Iris pigment epithelial cell (primary cell): ENCODE measurements at regions not wholly inside any gene's neighbourhood (a gene's known extent, or its start where the extent isn't known, plus 50 kb on each side); places are given as distances from the start of the nearest gene placed in this dataset.

Experiments
- DNase-seq: peaks from one replicate; pipeline ENCODE4 v3.0.0-alpha.2; 2011; ENCODE audit warnings: low read depth

- peak; percentile 21 for DNase-seq
Observed at GRCh38 chr4:89422441-89422990, 114.9 kb upstream of the GPRIN3 start.

DNA sequence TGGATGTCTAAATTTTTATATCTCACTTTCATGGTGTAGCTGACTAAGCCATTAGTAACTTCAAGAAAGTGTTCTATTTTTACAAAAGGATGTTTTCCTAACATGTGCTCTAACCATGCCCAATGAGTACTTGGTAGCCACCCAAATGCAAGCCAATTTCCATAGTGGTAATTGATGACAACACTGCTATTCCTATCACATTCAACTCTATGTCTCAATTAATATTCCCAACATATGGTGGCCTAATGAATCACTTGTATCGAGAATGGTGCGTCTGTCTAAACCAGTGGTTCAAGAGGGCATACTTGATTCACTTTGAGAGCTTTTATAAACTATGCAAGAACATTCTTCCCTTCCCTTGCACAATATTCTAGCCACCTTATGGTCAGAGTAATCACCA lies 112.9 kb upstream of the GPRIN3 start:
- peak; percentile 48 for DNase-seq

DNA sequence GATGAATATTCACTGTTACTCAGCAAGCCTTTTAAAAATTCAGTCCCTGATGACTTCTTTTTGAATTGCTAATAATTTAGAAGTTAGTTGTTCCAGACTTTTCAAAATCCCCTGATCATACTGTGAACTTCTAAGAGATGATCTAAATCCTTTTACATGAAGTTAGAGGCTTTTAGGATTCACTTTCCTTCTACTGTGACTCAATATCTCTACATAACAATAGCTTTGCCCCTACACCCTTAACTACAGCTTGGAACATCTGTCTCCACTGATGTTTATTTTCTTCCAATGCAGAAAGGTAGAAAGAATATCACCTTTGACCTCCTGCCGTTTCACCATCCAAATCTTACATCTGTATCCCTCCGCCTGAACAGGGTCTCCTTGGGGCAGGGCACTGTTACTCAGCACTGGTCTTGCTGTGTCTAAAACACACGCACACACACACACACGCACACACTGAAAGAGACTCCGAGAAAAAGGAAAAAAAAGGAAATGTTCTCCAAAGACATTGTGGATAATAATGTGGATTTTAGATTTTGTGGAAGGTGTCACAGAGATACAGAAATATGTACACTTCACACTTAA lies 111.6 kb upstream of the GPRIN3 start:
- no peak for DNase-seq

DNA sequence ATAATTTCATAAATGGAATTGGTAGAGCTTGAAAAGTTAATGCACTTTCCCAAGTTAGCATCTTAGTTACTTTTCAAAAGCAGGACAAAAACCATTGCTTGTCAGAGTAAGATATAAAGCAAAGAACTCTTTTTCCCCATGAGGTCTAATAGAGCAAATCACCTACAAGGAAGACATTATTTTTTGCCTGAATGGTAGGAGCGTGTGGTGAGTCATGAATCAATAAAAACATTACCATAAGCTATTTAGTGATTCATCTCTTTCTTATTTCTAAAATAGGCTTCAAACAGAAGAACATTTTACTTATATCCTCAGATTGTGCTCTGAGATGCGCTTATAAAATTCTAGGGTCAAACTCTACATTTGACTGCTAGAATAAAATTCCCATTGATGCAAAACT lies 109.4 kb upstream of the GPRIN3 start:
- no peak for DNase-seq

- no peak for DNase-seq
Observed at GRCh38 chr4:89413518-89413917, 105.9 kb upstream of the GPRIN3 start.

DNA sequence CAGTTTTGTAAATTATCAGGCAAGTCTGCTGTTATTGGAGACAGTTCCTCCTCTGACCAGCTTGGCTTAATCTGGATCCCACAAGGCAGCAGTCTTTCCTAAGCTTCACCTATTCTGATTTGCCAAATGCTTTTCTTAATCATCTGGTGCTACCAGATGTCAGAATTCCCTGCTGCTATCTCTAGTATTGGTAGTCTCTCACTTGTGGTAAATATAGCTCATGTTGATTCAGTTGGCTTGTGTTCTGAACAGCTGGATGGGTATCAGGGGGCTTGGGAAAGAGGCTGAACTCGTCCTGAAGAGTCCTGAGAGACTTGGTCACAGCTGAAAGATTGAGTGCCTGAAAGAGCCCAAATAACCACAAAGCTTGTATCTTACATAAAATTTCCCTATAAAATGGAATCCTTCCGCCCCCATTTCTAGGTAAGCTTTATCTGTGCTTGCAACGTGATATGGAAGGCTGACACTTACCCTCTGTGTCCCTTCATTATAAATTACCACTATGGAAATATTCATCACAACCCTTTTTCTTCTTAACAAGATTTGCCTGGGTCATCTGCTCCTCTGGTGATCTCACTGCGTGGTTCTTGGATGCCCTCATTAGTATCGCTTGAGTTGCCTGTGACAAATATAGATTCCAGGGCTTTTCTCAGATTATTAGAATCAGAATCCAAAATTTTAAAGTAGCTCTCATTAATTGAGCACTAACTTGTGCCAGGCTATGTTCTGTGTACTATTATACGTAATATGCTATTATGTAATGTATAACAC lies 104.1 kb upstream of the GPRIN3 start:
- DNase-seq = no peak

GRCh38 chr4:89410687-89411086 lies 103.1 kb upstream of the GPRIN3 start:
- DNase-seq = peak; percentile 53

DNA sequence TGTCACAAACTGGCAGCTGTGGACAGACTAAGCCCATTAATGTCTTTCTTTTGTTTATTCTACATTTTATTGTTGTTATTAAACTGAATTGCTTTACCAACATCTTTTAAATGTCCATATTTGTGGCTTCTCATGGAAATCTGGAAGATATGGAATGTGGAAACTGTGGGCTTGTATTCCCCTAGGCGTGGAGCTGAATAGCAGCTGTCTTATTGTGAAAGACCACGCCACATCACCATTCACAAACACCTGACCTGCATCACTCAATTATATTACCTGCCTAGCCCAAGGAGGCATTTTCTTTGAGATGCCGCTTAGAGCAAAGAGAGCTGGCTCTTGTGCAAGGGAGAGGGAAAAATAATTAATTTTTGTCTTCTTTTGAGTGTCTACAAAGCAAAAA lies 96.9 kb upstream of the GPRIN3 start:
- no peak for DNase-seq

GRCh38 chr4:89403826-89404225 lies 96.2 kb upstream of the GPRIN3 start:
- no peak for DNase-seq

DNA sequence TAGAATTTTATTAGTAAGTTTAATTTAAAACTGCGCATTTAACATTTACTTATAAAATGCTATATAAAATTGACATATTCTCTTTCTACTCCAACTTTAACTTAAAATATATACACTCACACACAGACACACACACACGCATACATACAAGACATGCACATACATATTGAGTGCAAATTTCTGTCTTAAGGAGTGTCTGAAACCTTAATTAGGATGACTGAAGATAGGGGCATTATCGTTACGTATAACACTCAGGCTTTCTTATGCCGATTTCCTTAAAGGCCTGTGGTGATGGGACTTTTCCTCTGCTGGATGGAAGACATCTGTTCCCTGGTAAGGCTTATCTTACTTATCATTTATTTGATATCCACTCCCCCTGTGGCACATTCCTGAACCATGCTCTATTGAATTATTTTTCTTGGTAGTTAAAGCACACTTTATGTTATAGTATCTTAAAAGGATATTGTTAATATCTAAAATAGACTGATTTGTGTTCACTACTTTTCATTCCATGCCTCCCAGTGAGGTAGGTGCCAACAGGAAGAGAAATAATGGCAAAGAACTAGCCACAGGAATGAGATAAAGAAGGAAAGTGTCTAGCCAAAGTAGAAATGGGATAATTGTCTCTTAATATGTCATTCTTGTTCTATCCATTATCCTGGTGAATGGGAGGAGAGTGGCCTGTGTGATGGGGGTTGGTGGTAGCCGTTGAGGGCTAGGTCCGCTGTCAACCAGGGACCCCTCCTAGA lies 92.9 kb upstream of the GPRIN3 start:
- no peak for DNase-seq

- DNase-seq = no peak
Observed at GRCh38 chr4:89398644-89399043, 91.0 kb upstream of the GPRIN3 start.

DNA sequence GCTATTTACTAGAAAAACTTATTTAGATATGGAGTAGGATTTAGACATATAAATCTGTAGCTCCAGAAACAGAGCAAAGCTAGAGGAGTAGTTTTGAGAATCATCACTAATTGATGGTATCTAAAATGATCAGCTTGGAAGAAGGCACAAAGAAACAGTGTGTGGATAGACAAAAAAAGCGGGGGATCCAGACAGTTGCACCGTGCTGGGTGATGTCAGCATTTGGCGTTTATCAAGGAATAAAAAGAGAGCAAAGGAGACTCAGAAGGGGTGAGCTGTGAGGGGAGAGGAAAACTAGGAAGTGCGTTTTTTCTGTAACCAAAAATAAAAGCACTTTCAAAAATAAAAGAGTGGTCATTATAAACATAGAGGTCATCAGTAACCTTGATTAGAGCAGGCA lies 90.5 kb upstream of the GPRIN3 start:
- no peak for DNase-seq

DNA sequence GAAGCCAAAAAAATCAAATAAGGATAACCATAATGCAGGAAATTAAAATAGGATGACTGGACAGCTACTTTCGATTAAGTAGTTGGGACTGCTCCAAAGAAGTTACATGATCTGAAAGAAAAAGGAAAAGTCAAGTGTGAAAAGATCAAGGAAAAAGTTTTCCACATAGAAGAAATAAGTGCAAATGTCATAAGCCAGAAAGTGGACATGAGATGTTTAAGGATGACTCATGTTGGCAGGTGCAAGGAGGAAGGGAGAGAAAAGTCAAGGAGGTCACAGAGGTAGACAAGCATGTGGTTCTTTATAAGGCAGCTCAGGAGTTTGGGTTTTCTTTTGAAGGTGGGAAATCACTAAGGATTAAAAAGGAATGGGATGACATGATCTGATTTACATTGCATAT lies 89.8 kb upstream of the GPRIN3 start:
- no peak for DNase-seq

DNA sequence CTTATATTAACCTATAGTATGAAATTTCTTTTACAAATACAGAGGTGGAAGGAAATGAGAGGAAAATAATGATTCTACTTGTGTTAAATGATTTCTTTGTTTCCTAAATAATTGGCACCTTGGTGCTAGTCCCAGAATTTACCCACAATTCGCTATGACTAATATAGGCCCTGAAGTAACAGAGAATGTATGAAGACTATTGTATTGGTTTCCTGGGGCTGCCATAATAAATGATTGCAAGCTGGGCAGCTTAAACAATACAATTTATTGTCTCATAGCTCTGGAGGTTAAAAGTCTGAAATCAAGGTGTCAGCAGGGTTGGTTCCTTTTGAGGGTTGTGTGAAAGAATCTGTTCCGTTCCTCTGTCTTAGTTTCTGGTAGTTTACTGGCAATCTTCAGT lies 74.8 kb upstream of the GPRIN3 start:
- DNase-seq = no peak

- DNase-seq = no peak
Observed at GRCh38 chr4:89380980-89381379, 73.4 kb upstream of the GPRIN3 start.

DNA sequence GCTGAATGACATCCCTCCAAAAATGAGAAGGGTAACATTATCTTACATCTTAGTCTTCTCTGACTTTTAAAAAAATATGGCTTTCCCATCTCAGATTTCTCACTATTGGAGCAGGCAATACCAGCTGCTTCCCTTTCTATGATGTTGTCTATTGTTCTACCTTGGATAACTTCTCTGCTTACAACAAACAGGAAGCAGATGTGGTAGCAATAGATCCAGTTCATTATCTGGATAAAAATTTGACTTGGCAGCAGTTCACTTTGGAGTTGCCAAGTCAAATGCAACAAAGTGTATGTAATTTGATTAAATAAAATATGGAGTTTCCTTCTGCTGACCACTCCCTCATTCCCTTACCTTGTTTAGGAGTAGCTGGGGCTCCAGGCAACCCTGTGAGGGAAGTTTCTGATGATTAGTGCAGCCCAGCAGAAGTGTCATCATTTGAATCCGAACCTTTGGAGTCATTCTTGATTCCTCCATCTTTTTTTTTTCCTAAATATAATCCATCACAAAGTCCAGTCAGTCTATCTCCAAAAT lies 72.0 kb upstream of the GPRIN3 start:
- DNase-seq = no peak

DNA sequence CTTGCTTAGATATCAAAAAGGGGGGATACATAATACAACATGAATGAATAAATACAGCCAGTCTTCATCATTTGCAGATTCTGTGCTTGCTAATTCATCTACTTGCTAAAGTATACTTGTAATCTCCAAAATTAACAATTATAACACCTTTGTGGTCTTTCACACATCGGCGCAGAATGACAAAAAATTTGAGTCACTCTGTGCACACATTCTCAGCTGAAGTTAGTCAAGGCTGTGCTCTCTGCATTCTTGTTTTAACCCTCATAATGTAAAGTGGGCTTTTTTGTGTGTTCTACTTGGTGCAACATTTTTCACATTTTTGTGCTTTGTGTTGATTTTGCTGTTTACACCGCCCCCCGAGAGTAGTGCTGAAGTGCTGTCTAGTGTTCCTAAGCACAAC lies 65.8 kb upstream of the GPRIN3 start:
- no peak for DNase-seq

DNA sequence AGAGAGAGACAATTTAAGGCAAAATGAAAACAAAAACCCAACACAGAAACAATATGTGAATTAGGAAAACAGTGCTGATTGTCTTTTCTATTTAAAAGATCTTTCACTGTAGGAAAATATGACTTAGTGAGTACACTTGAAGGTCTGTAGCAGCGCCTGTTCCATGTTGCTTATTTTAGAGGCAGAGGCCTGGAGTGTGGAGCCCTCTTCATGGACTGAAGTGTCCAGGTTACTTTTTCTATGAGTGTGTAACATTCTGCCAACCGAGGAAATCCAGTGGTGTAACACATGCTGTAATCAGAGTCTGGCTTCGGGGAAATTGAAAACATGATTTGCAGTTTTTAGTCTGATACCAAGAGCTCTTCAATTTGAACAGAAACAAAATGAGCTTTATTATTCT lies 64.0 kb upstream of the GPRIN3 start:
- no peak for DNase-seq

DNA sequence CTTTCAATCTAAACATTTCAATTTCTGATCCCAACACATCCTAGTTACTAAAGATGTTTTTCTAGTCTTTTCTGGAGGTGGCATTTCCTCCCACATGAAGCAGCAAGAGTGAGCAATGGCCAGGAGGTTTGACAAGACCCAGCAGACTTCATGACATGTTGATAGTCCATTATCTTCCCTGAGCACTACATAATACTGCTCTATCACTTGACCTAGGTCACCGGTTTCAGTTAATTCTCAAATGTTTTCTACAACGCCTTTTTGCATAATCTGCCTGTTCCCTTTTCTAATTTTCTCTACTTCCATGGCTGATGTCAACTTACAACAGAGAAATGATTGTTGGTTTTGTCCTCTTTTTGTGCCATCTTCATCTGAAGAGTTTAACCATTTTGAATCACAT lies 62.0 kb upstream of the GPRIN3 start:
- DNase-seq = no peak

DNA sequence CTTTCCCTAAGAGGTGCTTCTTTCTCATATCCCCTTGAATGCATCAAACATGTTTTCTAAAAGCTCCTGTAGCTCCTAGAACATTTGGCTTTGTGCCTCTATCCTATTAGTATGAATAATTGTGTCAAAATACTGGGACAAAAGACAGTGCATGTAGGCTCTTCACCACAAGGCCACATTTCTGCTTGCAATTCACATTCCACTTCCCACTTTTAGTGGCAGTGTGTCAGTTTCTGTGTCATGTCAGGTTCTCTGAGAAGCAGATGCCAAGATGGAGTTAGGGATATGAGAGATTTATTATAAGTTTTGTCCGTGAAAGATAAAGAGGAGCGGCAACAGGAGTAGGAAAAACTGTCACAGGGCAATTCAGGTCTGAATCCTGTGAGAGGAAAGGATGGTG lies 61.3 kb upstream of the GPRIN3 start:
- no peak for DNase-seq

GRCh38 chr4:89365776-89366175 lies 58.2 kb upstream of the GPRIN3 start:
- no peak for DNase-seq

DNA sequence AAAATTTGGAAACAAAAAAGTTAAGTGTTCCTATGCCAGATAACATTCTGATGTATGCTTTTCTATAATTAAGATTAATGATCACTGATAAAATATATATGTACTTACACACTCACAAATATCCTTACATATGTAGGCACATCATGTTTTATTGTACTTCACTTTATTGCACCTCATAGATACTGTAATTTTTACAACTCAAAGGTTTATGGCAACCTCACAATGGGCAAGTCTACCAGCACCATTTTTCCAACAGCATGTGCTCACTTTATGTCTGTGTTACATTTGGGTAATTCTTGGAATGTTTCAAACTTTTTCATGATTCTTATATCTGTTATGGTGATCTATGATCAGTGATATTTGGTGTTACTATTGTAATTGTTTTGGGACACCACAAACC lies 57.8 kb upstream of the GPRIN3 start:
- DNase-seq = no peak

- no peak for DNase-seq
Observed at GRCh38 chr4:89364541-89364940, 56.9 kb upstream of the GPRIN3 start.
